Hepatocyte (in vitro differentiated cells): ENCODE measurements at regions not wholly inside any gene's neighbourhood (a gene's known extent, or its start where the extent isn't known, plus 50 kb on each side); places are given as distances from the start of the nearest gene placed in this dataset.

Source experiments
- DNase-seq: peaks from one replicate; pipeline ENCODE4 v3.0.0-alpha.2; 2016; ENCODE audit warnings: low spot score
- H2AFZ ChIP-seq: fragments of 200-600 bp; sonication (generic); 2 replicates; pipeline ENCODE4 v1.6.0; 2016; ENCODE audit warnings: antibody characterized with exemption, mild to moderate bottlenecking
- H3K27ac ChIP-seq: fragments of 200-600 bp; sonication (generic); 2 replicates; pipeline ENCODE4 v1.5.1; 2016; ENCODE audit warnings: mild to moderate bottlenecking
- H3K27me3 ChIP-seq: fragments of 200-600 bp; sonication (generic); 2 replicates; pipeline ENCODE4 v1.6.1; 2016
- H3K36me3 ChIP-seq: fragments of 200-600 bp; sonication (generic); replicated peaks from 2 replicates; pipeline ENCODE4 v1.5.1; 2016; ENCODE audit warnings: low read depth; ENCODE audit not compliant: insufficient read depth
- H3K4me1 ChIP-seq: fragments of 200-600 bp; sonication (generic); 2 replicates; pipeline ENCODE4 v1.5.1; 2016; ENCODE audit warnings: mild to moderate bottlenecking, moderate library complexity; ENCODE audit not compliant: insufficient read depth
- H3K4me2 ChIP-seq: fragments of 200-600 bp; sonication (generic); 2 replicates; pipeline ENCODE4 v1.6.0; 2016
- H3K4me3 ChIP-seq: fragments of 200-600 bp; sonication (generic); 2 replicates; pipeline ENCODE4 v1.5.1; 2016; ENCODE audit warnings: mild to moderate bottlenecking
- H3K79me2 ChIP-seq: fragments of 200-600 bp; sonication (generic); 2 replicates; pipeline ENCODE4 v1.6.0; 2017; ENCODE audit warnings: mild to moderate bottlenecking
- H3K9me2 ChIP-seq: fragments of 200-600 bp; sonication (generic); replicated peaks from 2 replicates; pipeline ENCODE4 v1.6.0; 2017; ENCODE audit warnings: mild to moderate bottlenecking; ENCODE audit not compliant: insufficient read depth
- H3K9me3 ChIP-seq: fragments of 200-600 bp; sonication (generic); 2 replicates; pipeline ENCODE4 v1.5.1; 2016; ENCODE audit warnings: low read depth, mild to moderate bottlenecking
- H4K20me1 ChIP-seq: fragments of 200-600 bp; sonication (generic); 2 replicates; pipeline ENCODE4 v1.6.0; 2016; ENCODE audit warnings: mild to moderate bottlenecking; ENCODE audit not compliant: insufficient read depth, poor library complexity, severe bottlenecking
- CTCF ChIP-seq: fragments of 200-600 bp; sonication (generic); IDR thresholded peaks from 2 replicates; pipeline ENCODE4 v1.5.1; 2016; ENCODE audit warnings: antibody characterized with exemption, mild to moderate bottlenecking; ENCODE audit not compliant: poor library complexity
- EZH2 ChIP-seq: fragments of 200-600 bp; sonication (generic); IDR thresholded peaks from 2 replicates; pipeline ENCODE4 v1.6.1; 2016; ENCODE audit warnings: antibody characterized with exemption, mild to moderate bottlenecking, borderline replicate concordance
- EZH2phosphoT487 ChIP-seq: fragments of 200-600 bp; sonication (generic); IDR thresholded peaks from one replicate; pipeline ENCODE4 v1.6.1; 2018; ENCODE audit warnings: antibody characterized with exemption, mild to moderate bottlenecking, low read depth, moderate library complexity; ENCODE audit not compliant: unreplicated experiment, severe bottlenecking
- WGBS: methylation state at CpG from one replicate; pipeline ENCODE4 v1.1.6; 2016; ENCODE audit warnings: low lambda C conversion rate; ENCODE audit errors: missing lambda C conversion rate; 5-methylcytosine and 5-hydroxymethylcytosine counted together

- H3K9me2 ChIP-seq: no peaks in the 10 kb centered on the region
- no peak overlapping the region for H3K4me2 ChIP-seq
- H3K4me1 ChIP-seq: no peaks in the 10 kb centered on the region
- no peak overlapping the region for H3K27ac ChIP-seq
- no peaks in the 10 kb centered on the region for H3K9me3 ChIP-seq
- H3K27me3 ChIP-seq: no peaks in the 10 kb centered on the region
- no peak for TF ChIP-seq EZH2
- TF ChIP-seq EZH2phosphoT487: no peak
- no peak for TF ChIP-seq CTCF
- no peaks in the 10 kb centered on the region for H3K36me3 ChIP-seq
- no peaks in the 10 kb centered on the region for H3K79me2 ChIP-seq
- DNase-seq: no peak
- no peak overlapping the region for H3K4me3 ChIP-seq
- 83% methylated on average over 9 of the region's 9 CpGs for WGBS
- no peak overlapping the region for H2AFZ ChIP-seq
- no peaks in the 10 kb centered on the region for H4K20me1 ChIP-seq
Measured at GRCh38 chr22:49096476-49096875, 731.2 kb downstream of the BRD1 start.

- Histone ChIP-seq H3K36me3 (no peaks in the 10 kb centered on the region), H3K79me2 (no peaks in the 10 kb centered on the region), H4K20me1 (no peaks in the 10 kb centered on the region), H3K9me3 (no peaks in the 10 kb centered on the region), H2AFZ (no peak overlapping the region), H3K4me1 (no peaks in the 10 kb centered on the region), H3K27me3 (no peaks in the 10 kb centered on the region), H3K4me3 (no peak overlapping the region), H3K27ac (no peak overlapping the region), H3K9me2 (no peaks in the 10 kb centered on the region), H3K4me2 (no peak overlapping the region)
- no peak for TF ChIP-seq EZH2
- no peak for TF ChIP-seq CTCF
- TF ChIP-seq EZH2phosphoT487: no peak
- no peak for DNase-seq
- 86% methylated on average over 19 of the region's 19 CpGs for WGBS
Measured at GRCh38 chr22:49095366-49095765, 732.3 kb downstream of the BRD1 start.

GRCh38 chr22:49094858-49095257 is 732.8 kb downstream of the BRD1 start:
- no peak overlapping the region for H2AFZ ChIP-seq
- 89% methylated on average over 18 of the region's 18 CpGs for WGBS
- DNase-seq: no peak
- H3K79me2 ChIP-seq: no peaks in the 10 kb centered on the region
- H3K4me1 ChIP-seq: no peaks in the 10 kb centered on the region
- H4K20me1 ChIP-seq: no peaks in the 10 kb centered on the region
- TF ChIP-seq EZH2 (no peak), CTCF (no peak), EZH2phosphoT487 (no peak)
- no peak overlapping the region for H3K4me2 ChIP-seq
- H3K9me2 ChIP-seq: no peaks in the 10 kb centered on the region
- no peaks in the 10 kb centered on the region for H3K9me3 ChIP-seq
- H3K27me3 ChIP-seq: no peaks in the 10 kb centered on the region
- H3K27ac ChIP-seq: no peak overlapping the region
- no peak overlapping the region for H3K4me3 ChIP-seq
- H3K36me3 ChIP-seq: no peaks in the 10 kb centered on the region

GRCh38 chr22:49094151-49094550 is 733.5 kb downstream of the BRD1 start:
- Histone ChIP-seq H3K27me3 (no peaks in the 10 kb centered on the region), H3K4me2 (no peak overlapping the region), H2AFZ (no peak overlapping the region), H3K9me2 (no peaks in the 10 kb centered on the region), H3K79me2 (no peaks in the 10 kb centered on the region), H3K4me1 (no peaks in the 10 kb centered on the region), H3K27ac (no peak overlapping the region), H3K36me3 (no peaks in the 10 kb centered on the region), H4K20me1 (no peaks in the 10 kb centered on the region), H3K4me3 (no peak overlapping the region), H3K9me3 (no peaks in the 10 kb centered on the region)
- TF ChIP-seq EZH2 (no peak), CTCF (no peak), EZH2phosphoT487 (no peak)
- no peak for DNase-seq
- WGBS: 90% methylated on average over 6 of the region's 7 CpGs
